ENCODE measurements at regions not wholly inside any gene's neighbourhood (a gene's known extent, or its start where the extent isn't known, plus 50 kb on each side); places are given as distances from the start of the nearest gene placed in this dataset.
"Not testable (repeated sequence)": the region's sequence is repeated elsewhere in the genome, so short reads cannot be mapped to it uniquely, and the experiment has no call there.

GRCh38 chr13:44688652-44689051 lies 112.5 kb upstream of the TSC22D1 start:
- H3K27me3 ChIP-seq (ENCODE audit: control insufficient read depth in 5 of 5, insufficient read depth in 4 of 5, low read length in 5 of 5): no peaks in the 10 kb centered on the region
- no peak overlapping the region for H3K4me3 ChIP-seq (ENCODE audit: low read depth in 1 of 5, low read length in 5 of 5)
- H3K9me3 ChIP-seq (ENCODE audit: control insufficient read depth in 5 of 5, low read length in 5 of 5): no peaks in the 10 kb centered on the region
- H3K4me1 ChIP-seq (ENCODE audit: control insufficient read depth in 5 of 5, insufficient read depth in 5 of 5, low read length in 5 of 5): peaks cover 0 to 29% (median 4%) of the 10 kb centered on the region in 5 donors
- H3K27ac ChIP-seq (ENCODE audit: low read depth, low read length): no peak overlapping the region
- no peak overlapping the region for H3K9ac ChIP-seq (ENCODE audit: low read length in 5 of 5)
- no peaks in the 10 kb centered on the region for H3K36me3 ChIP-seq (ENCODE audit: control insufficient read depth in 5 of 5, insufficient read depth in 5 of 5, low read length in 5 of 5)

DNA sequence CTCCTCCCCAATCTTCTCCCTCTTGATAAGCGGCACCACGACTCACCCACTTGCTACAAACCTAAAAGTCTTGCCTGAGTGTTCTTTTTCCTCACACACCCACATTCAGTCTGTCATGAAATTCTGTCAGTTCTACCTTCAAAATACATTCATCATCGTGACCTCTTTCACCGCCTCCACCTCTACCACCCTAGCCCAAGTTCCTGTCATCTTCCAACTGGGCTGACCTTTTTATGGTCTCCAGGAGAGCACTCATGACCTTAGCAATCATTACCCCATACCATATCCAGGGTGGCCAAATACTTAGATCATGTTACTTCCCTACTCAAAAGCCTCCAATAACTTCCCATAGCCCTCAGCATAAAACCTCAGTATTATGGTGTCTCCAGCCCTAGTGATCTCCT lies 110.4 kb upstream of the TSC22D1 start:
- H3K9ac ChIP-seq (ENCODE audit: low read length in 5 of 5): no peak overlapping the region
- H3K9me3 ChIP-seq (ENCODE audit: control insufficient read depth in 5 of 5, low read length in 5 of 5): no peaks in the 10 kb centered on the region
- H3K36me3 ChIP-seq (ENCODE audit: control insufficient read depth in 5 of 5, insufficient read depth in 5 of 5, low read length in 5 of 5): no peaks in the 10 kb centered on the region
- H3K27me3 ChIP-seq (ENCODE audit: control insufficient read depth in 5 of 5, insufficient read depth in 4 of 5, low read length in 5 of 5): no peaks in the 10 kb centered on the region
- H3K4me3 ChIP-seq (ENCODE audit: low read depth in 1 of 5, low read length in 5 of 5): no peak overlapping the region
- no peak overlapping the region for H3K27ac ChIP-seq (ENCODE audit: low read depth, low read length)
- H3K4me1 ChIP-seq (ENCODE audit: control insufficient read depth in 5 of 5, insufficient read depth in 5 of 5, low read length in 5 of 5): peaks cover 0 to 15% (median 0%) of the 10 kb centered on the region in 5 donors

GRCh38 chr13:44685641-44686040 lies 109.5 kb upstream of the TSC22D1 start:
- no peak overlapping the region for H3K9ac ChIP-seq (ENCODE audit: low read length in 5 of 5)
- no peak overlapping the region for H3K27ac ChIP-seq (ENCODE audit: low read depth, low read length)
- no peak overlapping the region for H3K4me3 ChIP-seq (ENCODE audit: low read depth in 1 of 5, low read length in 5 of 5)
- peaks cover 0 to 15% (median 0%) of the 10 kb centered on the region in 5 donors for H3K4me1 ChIP-seq (ENCODE audit: control insufficient read depth in 5 of 5, insufficient read depth in 5 of 5, low read length in 5 of 5)
- no peaks in the 10 kb centered on the region for H3K27me3 ChIP-seq (ENCODE audit: control insufficient read depth in 5 of 5, insufficient read depth in 4 of 5, low read length in 5 of 5)
- H3K9me3 ChIP-seq (ENCODE audit: control insufficient read depth in 5 of 5, low read length in 5 of 5): no peaks in the 10 kb centered on the region
- no peaks in the 10 kb centered on the region for H3K36me3 ChIP-seq (ENCODE audit: control insufficient read depth in 5 of 5, insufficient read depth in 5 of 5, low read length in 5 of 5)

DNA sequence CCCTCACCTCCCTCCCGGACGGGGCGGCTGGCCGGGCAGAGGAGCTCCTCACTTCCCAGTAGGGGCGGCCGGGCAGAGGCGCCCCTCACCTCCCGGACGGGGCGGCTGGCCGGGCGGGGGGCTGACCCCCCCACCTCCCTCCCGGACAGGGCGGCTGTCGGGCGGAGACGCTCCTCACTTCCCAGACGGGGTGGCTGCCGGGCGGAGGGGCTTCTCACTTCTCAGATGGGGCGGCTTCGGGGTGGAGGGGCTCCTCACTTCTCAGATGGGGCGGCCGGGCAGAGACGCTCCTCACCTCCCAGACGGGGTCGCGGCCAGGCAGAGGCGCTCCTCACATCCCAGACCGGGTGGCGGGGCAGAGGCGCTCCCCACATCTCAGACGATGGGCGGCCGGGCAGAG lies 106.3 kb upstream of the TSC22D1 start:
- not testable (repeated sequence) for H3K27me3 ChIP-seq (ENCODE audit: control insufficient read depth in 5 of 5, insufficient read depth in 4 of 5, low read length in 5 of 5); H3K9me3 ChIP-seq (ENCODE audit: control insufficient read depth in 5 of 5, low read length in 5 of 5); H3K36me3 ChIP-seq (ENCODE audit: control insufficient read depth in 5 of 5, insufficient read depth in 5 of 5, low read length in 5 of 5); H3K27ac ChIP-seq (ENCODE audit: low read depth, low read length); H3K9ac ChIP-seq (ENCODE audit: low read length in 5 of 5); H3K4me3 ChIP-seq (ENCODE audit: low read depth in 1 of 5, low read length in 5 of 5)
- H3K4me1 ChIP-seq (ENCODE audit: control insufficient read depth in 5 of 5, insufficient read depth in 5 of 5, low read length in 5 of 5): peaks cover 0 to 15% (median 0%) of the 10 kb centered on the region in 5 donors

DNA sequence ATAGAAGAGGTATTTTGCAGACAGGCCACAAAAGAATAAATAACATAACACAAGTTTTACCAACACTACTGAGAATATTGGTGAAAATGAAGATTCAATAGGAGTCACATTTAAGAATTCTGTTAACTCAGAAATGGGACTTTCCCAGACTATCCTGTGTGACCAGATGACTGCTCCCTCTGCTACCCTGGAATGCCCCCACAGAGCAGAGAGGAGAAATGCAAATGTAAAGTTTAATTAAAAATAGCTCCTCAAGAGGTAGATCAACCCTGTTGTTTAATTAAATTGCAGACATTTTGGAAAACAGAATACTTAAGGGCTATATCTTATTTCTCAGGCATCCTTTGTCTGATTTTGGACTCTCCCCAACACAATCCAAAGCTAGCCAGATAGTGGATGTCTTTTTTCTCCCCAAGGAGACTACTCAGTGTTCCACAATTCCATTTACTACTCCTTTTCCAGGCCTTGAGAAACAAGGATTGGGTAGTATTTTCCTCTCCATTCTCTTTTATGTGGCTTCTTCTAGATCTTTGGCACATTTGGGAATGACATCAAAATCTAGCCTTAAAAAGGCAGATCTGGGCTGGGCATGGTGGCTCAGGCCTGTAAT lies 104.7 kb upstream of the TSC22D1 start:
- H3K27me3 ChIP-seq (ENCODE audit: control insufficient read depth in 5 of 5, insufficient read depth in 4 of 5, low read length in 5 of 5): no peaks in the 10 kb centered on the region

DNA sequence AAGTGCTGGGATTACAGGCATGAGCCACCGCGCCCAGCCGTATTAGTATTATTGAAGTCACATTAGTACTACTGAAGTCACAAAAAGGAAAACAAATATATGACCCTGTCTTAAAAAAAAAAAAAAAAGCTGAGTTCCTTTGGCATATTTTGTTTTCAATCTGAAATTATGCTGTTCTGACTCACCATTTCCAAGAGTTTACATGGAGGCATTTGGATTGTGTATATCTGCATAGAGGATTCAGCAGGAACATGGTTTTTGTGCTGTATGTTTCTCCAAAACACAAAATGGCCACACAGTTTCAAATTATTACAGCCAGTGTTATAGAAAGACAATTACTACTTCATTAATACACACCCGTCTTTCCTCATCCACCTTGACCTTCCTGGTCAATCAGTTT lies 103.5 kb upstream of the TSC22D1 start:
- Histone ChIP-seq H3K27ac (ENCODE audit: low read depth, low read length) (no peak overlapping the region), H3K4me3 (ENCODE audit: low read depth in 1 of 5, low read length in 5 of 5) (no peak overlapping the region), H3K9me3 (ENCODE audit: control insufficient read depth in 5 of 5, low read length in 5 of 5) (no peaks in the 10 kb centered on the region), H3K27me3 (ENCODE audit: control insufficient read depth in 5 of 5, insufficient read depth in 4 of 5, low read length in 5 of 5) (no peaks in the 10 kb centered on the region), H3K36me3 (ENCODE audit: control insufficient read depth in 5 of 5, insufficient read depth in 5 of 5, low read length in 5 of 5) (no peaks in the 10 kb centered on the region), H3K4me1 (ENCODE audit: control insufficient read depth in 5 of 5, insufficient read depth in 5 of 5, low read length in 5 of 5) (peaks cover 0 to 4% (median 0%) of the 10 kb centered on the region in 5 donors), H3K9ac (ENCODE audit: low read length in 5 of 5) (no peak overlapping the region)

More for the DNA sequence above, 104.7 kb upstream of the TSC22D1 start:
- peaks cover 0 to 14% (median 2%) of the 10 kb centered on the region in 5 donors for H3K4me1 ChIP-seq (ENCODE audit: control insufficient read depth in 5 of 5, insufficient read depth in 5 of 5, low read length in 5 of 5)
- H3K4me3 ChIP-seq (ENCODE audit: low read depth in 1 of 5, low read length in 5 of 5): no peak overlapping the region
- H3K9me3 ChIP-seq (ENCODE audit: control insufficient read depth in 5 of 5, low read length in 5 of 5): no peaks in the 10 kb centered on the region
- no peak overlapping the region for H3K27ac ChIP-seq (ENCODE audit: low read depth, low read length)
- H3K36me3 ChIP-seq (ENCODE audit: control insufficient read depth in 5 of 5, insufficient read depth in 5 of 5, low read length in 5 of 5): no peaks in the 10 kb centered on the region
- no peak overlapping the region for H3K9ac ChIP-seq (ENCODE audit: low read length in 5 of 5)

GRCh38 chr13:44678197-44678596 lies 102.1 kb upstream of the TSC22D1 start:
- H3K9me3 ChIP-seq (ENCODE audit: control insufficient read depth in 5 of 5, low read length in 5 of 5): no peaks in the 10 kb centered on the region

DNA sequence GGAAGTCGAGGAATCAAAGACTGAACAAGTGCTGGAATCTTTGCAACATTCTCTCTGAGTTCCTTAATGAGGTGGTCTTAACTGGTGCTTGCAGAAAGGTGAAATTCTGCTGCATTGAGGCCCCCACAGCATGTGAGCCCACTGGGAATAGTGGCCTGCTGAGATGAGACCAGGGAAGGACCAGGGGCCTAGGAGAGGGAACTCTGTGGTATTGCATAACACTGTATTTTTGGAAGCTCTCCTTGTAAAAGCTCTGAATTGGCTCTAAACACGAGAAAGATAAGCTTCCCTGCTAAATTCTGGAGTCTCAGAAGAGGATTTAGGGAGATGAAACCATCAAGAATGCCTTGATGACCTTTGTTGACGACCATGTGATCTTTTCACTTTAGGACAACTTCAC lies 100.4 kb upstream of the TSC22D1 start:
- H3K4me3 ChIP-seq (ENCODE audit: low read depth in 1 of 5, low read length in 5 of 5): no peak overlapping the region
- H3K36me3 ChIP-seq (ENCODE audit: control insufficient read depth in 5 of 5, insufficient read depth in 5 of 5, low read length in 5 of 5): no peaks in the 10 kb centered on the region
- H3K9me3 ChIP-seq (ENCODE audit: control insufficient read depth in 5 of 5, low read length in 5 of 5): no peaks in the 10 kb centered on the region
- peaks cover 0 to 4% (median 0%) of the 10 kb centered on the region in 5 donors for H3K4me1 ChIP-seq (ENCODE audit: control insufficient read depth in 5 of 5, insufficient read depth in 5 of 5, low read length in 5 of 5)
- no peak overlapping the region for H3K27ac ChIP-seq (ENCODE audit: low read depth, low read length)
- H3K27me3 ChIP-seq (ENCODE audit: control insufficient read depth in 5 of 5, insufficient read depth in 4 of 5, low read length in 5 of 5): no peaks in the 10 kb centered on the region
- no peak overlapping the region for H3K9ac ChIP-seq (ENCODE audit: low read length in 5 of 5)

More at GRCh38 chr13:44678197-44678596, 102.1 kb upstream of the TSC22D1 start:
- Histone ChIP-seq H3K4me1 (ENCODE audit: control insufficient read depth in 5 of 5, insufficient read depth in 5 of 5, low read length in 5 of 5) (peaks cover 0 to 4% (median 0%) of the 10 kb centered on the region in 5 donors), H3K9ac (ENCODE audit: low read length in 5 of 5) (no peak overlapping the region), H3K4me3 (ENCODE audit: low read depth in 1 of 5, low read length in 5 of 5) (no peak overlapping the region), H3K36me3 (ENCODE audit: control insufficient read depth in 5 of 5, insufficient read depth in 5 of 5, low read length in 5 of 5) (no peaks in the 10 kb centered on the region), H3K27ac (ENCODE audit: low read depth, low read length) (no peak overlapping the region), H3K27me3 (ENCODE audit: control insufficient read depth in 5 of 5, insufficient read depth in 4 of 5, low read length in 5 of 5) (no peaks in the 10 kb centered on the region)

- H3K4me1 ChIP-seq (ENCODE audit: control insufficient read depth in 5 of 5, insufficient read depth in 5 of 5, low read length in 5 of 5): peaks cover 0 to 18% (median 13%) of the 10 kb centered on the region in 5 donors
- H3K9ac ChIP-seq (ENCODE audit: low read length in 5 of 5): no peak overlapping the region
- H3K4me3 ChIP-seq (ENCODE audit: low read depth in 1 of 5, low read length in 5 of 5): no peak overlapping the region
- H3K27ac ChIP-seq (ENCODE audit: low read depth, low read length): no peak overlapping the region
- no peaks in the 10 kb centered on the region for H3K36me3 ChIP-seq (ENCODE audit: control insufficient read depth in 5 of 5, insufficient read depth in 5 of 5, low read length in 5 of 5)
- no peaks in the 10 kb centered on the region for H3K9me3 ChIP-seq (ENCODE audit: control insufficient read depth in 5 of 5, low read length in 5 of 5)
- no peaks in the 10 kb centered on the region for H3K27me3 ChIP-seq (ENCODE audit: control insufficient read depth in 5 of 5, insufficient read depth in 4 of 5, low read length in 5 of 5)
These were observed 93.4 kb upstream of the TSC22D1 start for GRCh38 chr13:44669534-44669933.

GRCh38 chr13:44668688-44669087 lies 92.6 kb upstream of the TSC22D1 start:
- H3K36me3 ChIP-seq (ENCODE audit: control insufficient read depth in 5 of 5, insufficient read depth in 5 of 5, low read length in 5 of 5): no peaks in the 10 kb centered on the region
- H3K9me3 ChIP-seq (ENCODE audit: control insufficient read depth in 5 of 5, low read length in 5 of 5): no peaks in the 10 kb centered on the region
- peaks cover 0 to 18% (median 13%) of the 10 kb centered on the region in 5 donors for H3K4me1 ChIP-seq (ENCODE audit: control insufficient read depth in 5 of 5, insufficient read depth in 5 of 5, low read length in 5 of 5)
- H3K27me3 ChIP-seq (ENCODE audit: control insufficient read depth in 5 of 5, insufficient read depth in 4 of 5, low read length in 5 of 5): no peaks in the 10 kb centered on the region
- H3K4me3 ChIP-seq (ENCODE audit: low read depth in 1 of 5, low read length in 5 of 5): no peak overlapping the region
- no peak overlapping the region for H3K9ac ChIP-seq (ENCODE audit: low read length in 5 of 5)
- no peak overlapping the region for H3K27ac ChIP-seq (ENCODE audit: low read depth, low read length)
